ENCODE measurements at regions not wholly inside any gene's neighbourhood (a gene's known extent, or its start where the extent isn't known, plus 50 kb on each side); places are given as distances from the start of the nearest gene placed in this dataset.

DNA sequence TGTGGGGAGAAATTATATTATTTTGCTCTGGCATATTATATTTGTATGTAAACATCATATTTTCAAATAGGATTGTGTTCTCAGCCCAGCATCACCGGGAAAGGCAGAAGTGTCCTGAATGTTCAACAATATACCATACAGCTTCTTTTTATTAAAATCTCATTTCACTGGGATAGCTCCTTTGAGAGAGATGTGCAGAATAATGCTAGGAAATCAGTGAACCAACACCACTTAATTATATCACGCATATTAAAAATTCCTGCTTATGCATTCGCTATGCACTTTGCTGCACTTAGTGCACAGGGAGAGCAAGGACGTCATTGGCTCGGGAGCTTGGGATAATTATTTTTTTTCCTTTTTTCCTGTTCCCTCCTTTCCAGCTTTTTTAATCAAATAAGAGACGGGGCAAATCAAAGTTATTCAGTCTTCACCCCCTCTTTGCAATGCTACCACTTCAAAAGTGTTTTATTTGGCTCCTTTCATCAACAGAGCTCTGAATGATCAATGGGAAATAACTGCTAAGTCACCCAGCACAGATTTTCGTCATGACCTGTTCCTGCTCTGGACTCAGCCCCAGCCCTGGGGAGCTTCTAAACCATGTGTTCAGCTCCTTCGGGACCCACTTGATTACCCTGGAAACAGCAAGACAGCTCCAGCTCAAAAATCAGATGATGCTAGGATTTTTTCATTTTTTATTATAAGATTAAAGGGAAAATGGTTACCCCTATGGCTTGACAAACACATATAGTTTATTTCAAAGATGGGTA, 165.5 kb upstream of the DUSP10 start:
- intact Hi-C loops (cut with DNase I): no loop called here
- DNase-seq (ENCODE audit: missing footprints) (no peak), ATAC-seq (peak; percentile 54)

DNA sequence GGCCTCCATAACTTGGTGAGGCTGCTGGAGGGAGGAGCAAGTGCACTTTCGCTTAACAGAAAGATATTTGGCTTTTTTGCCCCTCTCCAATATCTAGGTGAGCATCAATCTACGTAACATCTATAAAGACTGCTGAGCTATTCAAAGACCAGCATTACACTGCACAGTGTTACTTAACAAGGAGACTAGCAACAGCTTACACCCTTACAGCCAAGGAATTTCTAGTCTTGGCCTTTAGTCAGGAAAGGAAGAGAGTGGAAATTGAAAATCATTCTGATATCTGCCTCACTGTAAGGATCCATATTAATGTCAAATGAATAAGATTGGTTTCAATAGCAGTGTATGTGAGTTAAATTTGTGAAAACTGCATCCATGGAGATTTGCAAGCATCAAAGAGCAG, 163.9 kb upstream of the DUSP10 start:
- ATAC-seq (no peak), DNase-seq (ENCODE audit: missing footprints) (no peak)
- intact Hi-C loops (cut with DNase I): no loop called here

DNA sequence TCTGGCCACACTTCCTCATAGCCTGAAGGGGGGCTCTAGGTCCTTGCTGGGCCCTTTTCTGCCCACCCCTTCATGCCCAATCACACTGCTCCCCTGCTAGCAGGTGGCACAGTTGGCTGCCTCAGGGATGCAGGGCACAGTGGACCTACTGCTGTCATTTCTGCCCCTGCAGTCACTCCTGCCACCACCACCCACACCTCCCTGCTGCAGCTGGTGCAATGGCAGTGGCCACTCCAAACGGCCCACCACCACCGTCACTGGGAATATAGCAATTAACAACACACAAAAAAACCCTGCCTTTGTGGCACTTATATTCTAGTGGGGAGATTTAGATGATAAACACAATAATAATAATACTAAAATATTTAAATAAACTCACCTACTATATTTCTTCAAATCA, 162.4 kb upstream of the DUSP10 start:
- ATAC-seq (no peak), DNase-seq (ENCODE audit: missing footprints) (no peak)
- intact Hi-C loops (cut with DNase I): no loop called here

DNA sequence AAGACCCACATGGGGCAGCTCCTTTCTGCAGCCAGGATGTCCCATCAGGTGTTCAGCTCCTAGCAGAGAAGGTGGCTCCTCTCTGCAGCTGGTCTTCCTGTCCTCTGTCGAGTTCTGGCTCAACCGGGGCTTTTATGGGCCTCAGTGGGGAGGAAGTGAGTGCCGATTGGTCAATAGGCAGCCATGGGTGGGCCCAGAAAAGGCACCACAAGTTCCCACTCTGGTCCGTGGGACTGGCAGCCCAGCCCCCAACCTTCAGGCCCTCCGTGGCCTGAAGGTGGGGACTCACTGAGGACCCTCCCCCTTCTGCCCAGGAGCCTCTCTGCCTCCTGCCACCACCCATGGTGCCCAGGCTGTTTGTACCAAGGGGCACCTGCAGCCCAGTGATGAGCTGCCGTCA, 161.7 kb upstream of the DUSP10 start:
- no peak for ATAC-seq
- no peak for DNase-seq (ENCODE audit: missing footprints)
- intact Hi-C loops (cut with DNase I): no loop called here

DNA sequence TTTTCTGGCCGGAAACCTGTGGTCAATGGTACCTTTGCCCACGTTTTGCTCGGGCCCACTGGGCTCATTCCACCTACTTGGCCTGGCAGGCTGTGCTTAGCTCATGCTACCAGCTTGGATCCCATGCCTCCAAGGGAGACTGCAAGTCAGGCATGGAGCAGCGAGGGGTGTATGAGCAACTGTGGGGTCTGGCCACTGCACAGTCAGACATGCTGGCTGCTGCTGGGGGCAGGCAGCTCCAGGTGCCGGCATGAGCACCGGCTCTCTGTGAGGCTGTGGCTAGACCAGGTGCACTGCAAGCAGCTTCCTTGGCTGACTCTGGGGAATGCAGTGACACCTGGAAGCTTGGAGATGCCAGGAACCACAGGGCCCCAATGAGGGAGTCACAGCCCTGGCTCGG, 161.1 kb upstream of the DUSP10 start:
- ATAC-seq (no peak), DNase-seq (ENCODE audit: missing footprints) (no peak)
- intact Hi-C loops (cut with DNase I): no loop called here

DNA sequence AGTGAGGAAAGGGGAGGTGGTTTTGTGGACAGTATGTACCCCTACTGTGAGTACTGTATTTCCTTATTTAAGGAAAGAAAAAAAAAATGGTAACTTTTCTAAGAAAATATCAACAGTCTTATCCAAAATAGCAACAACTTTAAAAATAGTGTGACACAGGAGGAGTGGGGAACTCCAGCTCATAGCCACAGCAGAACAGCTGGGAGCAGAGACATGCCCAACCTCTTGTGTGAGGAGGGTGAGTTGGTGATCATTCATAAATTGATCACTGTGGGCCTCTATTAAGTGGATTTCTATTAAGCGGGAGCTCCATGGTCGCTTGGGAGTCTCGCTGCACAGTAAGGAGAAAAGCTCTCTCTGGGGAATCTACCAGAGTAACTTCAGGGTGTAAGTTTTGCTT, 158.8 kb upstream of the DUSP10 start:
- DNase-seq (ENCODE audit: missing footprints) (no peak), ATAC-seq (no peak)
- intact Hi-C loops (cut with DNase I): no loop called here

DNA sequence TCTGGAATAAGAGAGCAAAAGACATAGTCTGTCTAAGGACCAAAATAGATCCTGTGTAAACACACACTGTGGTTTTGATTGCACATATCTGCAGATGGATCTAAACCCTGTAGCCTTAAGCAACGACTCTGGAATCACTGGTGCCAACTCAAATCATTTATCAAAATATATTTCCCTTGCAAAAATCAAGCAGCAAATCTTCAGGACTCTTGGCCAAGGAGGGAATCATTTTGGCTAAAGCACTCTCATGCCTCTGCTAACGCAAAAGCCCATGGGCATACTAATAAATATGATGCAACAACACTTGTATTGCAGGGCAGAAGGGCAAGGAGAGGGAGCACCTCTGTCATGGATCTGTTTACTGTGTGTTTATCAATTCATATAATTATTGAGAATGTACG, 155.4 kb upstream of the DUSP10 start:
- intact Hi-C loops (cut with DNase I): no loop called here
- DNase-seq (ENCODE audit: missing footprints): no peak
- no peak for ATAC-seq

DNA sequence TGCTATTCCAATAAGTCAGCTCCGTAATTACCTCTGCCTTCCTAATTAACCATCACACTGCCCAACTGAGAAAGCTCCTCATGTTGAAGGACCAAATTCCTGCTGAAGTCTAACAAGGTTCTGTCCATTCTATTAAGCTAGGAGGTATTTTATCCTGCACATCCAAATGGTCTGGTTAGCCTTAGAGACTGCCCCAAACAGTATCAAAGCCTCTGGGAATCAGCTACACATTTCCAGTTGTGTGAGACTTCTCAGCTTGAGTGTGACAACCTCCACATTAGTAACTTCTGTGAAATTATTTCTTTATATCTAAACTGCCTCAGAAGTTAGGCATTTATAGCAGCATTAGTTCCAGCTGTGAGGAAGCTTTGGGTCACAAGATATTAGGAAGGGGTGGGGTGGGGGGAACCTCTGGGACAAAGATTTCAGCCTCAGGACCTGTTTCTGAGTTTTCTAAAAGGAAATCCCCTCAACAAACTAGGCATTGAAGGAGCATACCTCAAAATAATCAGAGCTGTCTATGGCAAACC, 150.5 kb upstream of the DUSP10 start:
- DNase-seq (ENCODE audit: missing footprints) (no peak), ATAC-seq (no peak)
- intact Hi-C loops (cut with DNase I): no loop called here

DNA sequence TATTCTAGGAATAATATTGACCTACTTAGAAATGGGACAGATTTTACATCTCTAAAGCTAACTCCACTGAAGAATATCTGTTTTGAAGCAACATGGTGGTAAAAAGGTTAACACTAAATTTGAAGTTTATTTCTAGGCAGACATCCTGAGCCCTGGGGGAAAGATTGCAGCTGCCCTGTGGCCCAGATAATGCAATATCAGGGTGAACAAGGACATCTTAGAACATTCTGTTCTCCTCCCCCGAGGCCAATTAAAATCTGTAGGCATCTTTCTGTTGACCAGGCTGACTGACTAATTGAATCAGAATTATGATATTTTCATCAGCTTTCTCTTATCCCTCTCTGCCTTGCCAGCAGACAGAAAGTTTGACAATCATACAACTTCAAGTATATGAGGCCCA, 149.8 kb upstream of the DUSP10 start:
- intact Hi-C loops (cut with DNase I): no loop called here
- DNase-seq (ENCODE audit: missing footprints): no peak
- peak; percentile 78 for ATAC-seq

DNA sequence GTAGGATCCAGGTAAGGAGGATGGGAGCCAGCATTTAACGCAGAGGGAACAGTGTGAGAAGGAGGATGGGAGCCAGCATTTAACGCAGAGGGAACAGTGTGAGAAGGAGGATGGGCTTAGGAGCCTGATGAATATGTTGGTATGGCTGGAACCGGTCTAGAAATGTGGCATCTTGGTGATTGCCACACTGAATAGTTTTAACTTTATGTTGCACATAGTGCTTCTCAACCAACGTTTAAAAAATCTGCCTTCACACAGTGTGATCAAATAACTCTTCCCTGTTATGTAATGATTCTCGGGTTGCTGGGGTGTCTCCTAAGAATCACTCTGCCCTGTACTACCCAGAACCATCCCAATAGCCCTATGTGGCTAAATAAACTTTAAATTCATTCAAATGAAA, 146.9 kb upstream of the DUSP10 start:
- intact Hi-C loops (cut with DNase I): no loop called here
- ATAC-seq (no peak), DNase-seq (ENCODE audit: missing footprints) (no peak)

DNA sequence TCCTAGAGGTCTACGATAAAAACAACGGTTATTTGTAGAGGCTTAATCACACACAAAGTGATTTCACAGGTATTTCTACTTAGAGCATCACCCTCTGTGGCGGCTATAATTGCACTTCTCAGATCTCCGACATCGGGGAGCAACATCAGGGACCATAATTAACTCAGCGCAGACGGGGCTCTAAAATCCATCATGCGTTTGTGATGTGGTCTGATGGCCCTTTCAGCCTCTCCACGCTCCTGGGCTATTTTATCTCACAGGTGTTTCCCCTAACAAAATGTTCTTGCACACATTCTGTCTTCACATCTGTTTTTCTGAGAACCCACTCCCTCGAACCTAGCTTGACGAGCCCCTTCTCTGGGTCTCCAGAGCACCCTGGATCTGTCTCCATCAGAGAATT, 146.3 kb upstream of the DUSP10 start:
- intact Hi-C loops (cut with DNase I): no loop called here
- no peak for ATAC-seq
- no peak for DNase-seq (ENCODE audit: missing footprints)

DNA sequence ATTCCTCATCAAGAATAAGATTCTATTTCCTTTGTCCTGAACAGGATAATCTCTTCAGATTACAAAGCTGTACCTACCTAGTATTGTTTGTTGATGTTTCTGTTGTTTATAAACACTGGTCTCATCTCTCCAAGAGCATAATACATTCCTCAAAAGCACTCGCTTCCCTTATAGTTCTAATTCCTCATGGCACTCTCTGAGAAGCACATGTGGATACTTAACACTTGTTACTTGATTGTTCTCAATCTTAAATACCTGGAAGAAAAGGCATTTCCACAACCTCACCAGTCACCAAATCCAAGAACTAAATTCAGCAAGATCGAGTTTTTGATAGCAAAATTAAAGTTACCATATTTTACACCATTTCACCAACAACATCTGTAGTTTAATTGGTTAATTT, 145.9 kb upstream of the DUSP10 start:
- DNase-seq (ENCODE audit: missing footprints): no peak
- ATAC-seq: no peak
- intact Hi-C loops (cut with DNase I): no loop called here

DNA sequence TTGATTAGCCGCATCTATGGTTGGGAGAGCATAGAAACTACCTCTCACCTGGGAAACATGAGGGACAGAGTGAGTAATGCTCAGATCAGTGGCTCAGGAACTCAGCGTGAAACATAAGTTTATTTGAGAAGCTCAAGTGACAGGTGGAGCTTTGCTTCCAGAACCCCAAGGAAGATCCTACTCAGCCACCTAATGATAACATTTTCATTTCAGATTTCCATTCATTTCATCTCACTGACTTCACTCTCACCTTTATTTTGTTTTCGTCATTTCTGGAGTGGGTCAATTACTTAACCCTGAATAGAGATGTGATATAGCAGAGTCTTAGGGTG, 145.5 kb upstream of the DUSP10 start:
- intact Hi-C loops (cut with DNase I): no loop called here
- ATAC-seq (no peak), DNase-seq (ENCODE audit: missing footprints) (no peak)

DNA sequence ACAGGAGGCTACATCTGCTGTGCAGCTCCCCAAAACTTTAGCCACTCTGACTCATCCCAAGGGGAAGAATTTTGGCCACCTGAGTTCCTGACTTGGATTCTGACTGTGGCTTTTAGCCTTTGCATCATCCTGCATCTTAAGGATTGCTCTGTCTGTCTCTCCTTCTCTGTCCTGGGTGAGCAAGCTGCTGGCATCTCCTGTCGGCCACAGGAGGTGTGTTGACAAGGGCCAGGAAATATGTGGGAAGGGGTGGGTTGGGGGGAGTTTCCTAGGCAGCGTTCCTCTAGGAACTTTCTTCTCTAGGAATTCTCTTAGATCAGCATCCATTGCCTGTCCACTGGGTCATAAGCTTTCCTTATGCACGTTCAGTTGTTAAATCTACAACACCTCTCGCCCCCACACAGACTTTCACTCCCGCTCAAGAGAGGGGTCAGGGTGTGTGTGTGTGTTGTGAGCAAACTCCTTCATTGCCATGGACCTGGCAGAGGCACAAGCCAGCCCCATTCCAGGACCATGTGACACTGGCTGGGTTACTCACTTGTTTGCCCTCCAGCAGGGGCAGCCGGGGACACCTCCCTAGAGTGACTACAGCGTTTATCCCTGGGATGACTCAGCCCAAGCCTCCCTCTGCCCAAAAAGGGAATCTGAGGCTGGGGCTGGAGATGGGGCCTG, 145.0 kb upstream of the DUSP10 start:
- intact Hi-C loops (cut with DNase I): no loop called here
- ATAC-seq (peak; percentile 82), DNase-seq (ENCODE audit: missing footprints) (peak; percentile 79)

DNA sequence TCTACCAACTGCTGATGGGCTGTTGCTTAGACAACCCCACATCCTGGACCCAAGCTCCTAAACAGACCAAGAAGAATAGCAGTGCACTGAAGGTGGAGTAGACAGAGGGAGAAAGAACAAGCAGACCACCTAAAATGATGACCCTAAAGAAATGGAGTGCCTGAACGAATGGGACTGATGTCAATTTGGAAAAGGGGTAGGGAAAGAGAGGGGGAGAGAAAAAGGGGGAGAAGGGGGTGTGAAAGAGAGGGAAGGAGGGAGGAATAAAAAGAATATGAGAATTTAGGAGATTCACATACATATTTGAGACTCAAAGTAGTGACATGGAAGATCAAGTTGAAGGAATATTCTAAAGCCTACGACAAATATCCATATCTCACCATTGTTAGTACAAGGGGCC, 144.4 kb upstream of the DUSP10 start:
- no peak for DNase-seq (ENCODE audit: missing footprints)
- no peak for ATAC-seq
- intact Hi-C loops (cut with DNase I): no loop called here

DNA sequence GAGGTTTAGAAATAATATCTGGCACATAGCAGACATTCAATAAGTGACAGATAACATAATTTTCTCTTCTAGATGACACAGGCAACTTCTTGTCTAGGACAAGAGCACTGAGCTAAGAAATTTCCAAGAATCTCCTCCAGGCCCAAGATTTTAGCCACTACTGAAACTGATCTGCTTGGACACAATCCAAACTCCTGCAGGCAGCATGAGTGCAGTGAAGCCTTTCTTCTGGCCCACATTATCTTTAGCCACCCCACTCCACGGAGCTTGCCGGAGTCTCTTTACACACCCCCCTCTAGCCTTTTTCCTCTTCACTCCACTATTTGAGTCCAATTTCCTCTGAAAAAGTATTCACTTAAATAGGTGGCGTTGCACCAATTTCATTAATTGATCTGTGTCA, 142.9 kb upstream of the DUSP10 start:
- intact Hi-C loops (cut with DNase I): no loop called here
- DNase-seq (ENCODE audit: missing footprints) (no peak), ATAC-seq (no peak)

DNA sequence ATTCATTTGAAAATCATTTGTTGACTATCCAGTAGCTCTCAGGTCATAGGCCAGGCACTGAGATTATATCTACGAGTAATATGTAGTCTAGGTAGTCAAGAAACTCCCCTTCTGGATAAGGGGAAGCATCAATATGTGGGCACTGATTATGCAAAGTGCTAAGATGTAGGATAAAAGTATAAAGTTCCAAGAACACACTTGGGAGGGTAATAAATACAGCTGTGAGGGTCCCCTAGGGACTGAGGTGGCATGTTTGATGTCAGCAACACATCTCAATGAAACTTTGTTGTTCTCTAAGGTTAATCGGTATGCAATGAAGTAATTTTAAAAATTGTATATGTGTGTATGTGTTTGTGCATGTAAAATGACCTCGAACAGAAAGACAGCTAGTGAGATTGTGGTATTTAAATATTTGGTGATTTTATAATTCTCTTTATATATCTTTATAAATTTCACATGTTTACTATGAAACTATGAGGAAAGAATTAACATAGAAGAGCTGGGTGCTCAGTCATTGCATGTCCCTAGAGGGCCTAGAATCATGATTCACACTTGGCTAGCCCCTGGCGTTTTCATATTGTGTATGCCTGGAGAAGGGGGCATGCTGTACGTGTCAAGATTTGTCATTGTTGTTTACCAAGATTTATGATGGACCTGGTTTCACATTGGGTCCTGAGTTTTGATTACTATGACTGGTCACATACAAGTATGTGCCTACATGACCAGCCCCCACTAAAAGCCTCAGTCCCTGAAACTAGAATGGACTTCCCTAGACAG, 140.1 kb upstream of the DUSP10 start:
- no peak for ATAC-seq
- no peak for DNase-seq (ENCODE audit: missing footprints)
- intact Hi-C loops (cut with DNase I): no loop called here

DNA sequence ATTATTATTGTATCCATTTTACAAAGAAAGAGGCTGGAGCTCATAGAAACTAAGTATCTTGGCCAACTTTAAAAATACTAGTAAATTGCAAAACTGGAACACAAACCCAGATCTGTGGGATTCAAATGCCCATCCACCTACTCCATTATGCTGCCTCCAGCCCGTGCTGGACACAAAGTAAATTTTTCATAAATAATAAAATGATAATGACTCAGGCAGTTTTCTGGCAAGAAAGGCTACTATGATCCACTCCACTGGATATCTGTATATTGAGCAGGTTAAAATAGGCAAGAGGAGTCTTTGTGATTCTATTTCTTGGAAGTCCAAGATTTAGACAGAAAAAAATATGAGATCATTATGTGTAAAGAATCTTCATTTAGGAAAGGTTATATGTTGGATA, 138.3 kb upstream of the DUSP10 start:
- DNase-seq (ENCODE audit: missing footprints): no peak
- no peak for ATAC-seq
- intact Hi-C loops (cut with DNase I): no loop called here

DNA sequence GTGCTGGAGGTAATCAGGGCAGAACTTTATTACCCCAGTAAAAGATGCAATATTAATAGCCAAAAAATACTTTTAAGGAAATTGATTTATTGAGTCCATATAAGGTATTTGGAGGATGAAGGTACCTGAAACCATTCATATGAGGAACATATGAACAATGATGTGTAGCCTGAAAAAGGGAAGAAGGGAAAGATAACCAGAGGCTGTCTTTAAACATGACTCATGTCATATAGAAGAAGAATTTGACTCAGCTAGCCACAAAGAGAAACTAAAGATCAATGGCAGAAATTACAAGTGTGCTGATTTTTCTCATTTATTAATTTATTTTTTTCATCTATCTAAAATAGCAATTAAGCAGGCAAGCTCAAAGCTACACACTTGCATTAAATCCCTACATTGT, 136.2 kb upstream of the DUSP10 start:
- ATAC-seq (no peak), DNase-seq (ENCODE audit: missing footprints) (no peak)
- intact Hi-C loops (cut with DNase I): no loop called here

DNA sequence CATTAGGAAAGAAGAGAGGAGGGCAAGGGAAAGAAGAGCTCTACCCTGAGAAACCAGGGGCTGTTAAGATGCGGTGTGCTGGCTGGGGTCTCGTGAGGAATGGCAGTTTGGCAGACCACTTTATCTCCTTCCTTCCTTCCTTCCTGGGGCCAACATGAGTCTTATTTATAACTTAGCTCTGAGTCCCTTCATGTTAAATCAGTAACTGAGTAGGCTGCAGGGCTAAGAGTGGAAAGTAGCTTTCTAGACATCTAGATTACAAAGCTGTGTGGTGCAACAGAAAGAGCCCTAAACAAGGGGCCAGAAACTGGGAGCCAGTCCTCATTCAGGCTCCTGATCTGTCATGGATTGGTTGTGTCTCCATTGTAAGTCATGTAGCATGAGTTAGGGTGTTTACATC, 135.4 kb upstream of the DUSP10 start:
- intact Hi-C loops (cut with DNase I): no loop called here
- DNase-seq (ENCODE audit: missing footprints) (no peak), ATAC-seq (no peak)
